Right atrium auricular region (tissue), 2 donors: ENCODE measurements at regions not wholly inside any gene's neighbourhood (a gene's known extent, or its start where the extent isn't known, plus 50 kb on each side); places are given as distances from the start of the nearest gene placed in this dataset.

Experiments used
- DNase-seq: peaks from one replicate; pipeline ENCODE4 v3.0.0-alpha.2; 2019; ENCODE audit warnings: low spot score
- H3K27ac ChIP-seq, 2 donors: fragments of 200-600 bp; sonication (generic); 1 replicate in 1 of 2; 2 replicates in 1 of 2; pipeline ENCODE4 v1.5.1; 2016 to 2019
- H3K27me3 ChIP-seq, 2 donors: fragments of 200-600 bp; sonication (generic); one replicate each; pipeline versions ENCODE4 v1.5.1 to v1.6.0; 2017 to 2019
- H3K36me3 ChIP-seq: fragments of 200-600 bp; sonication (generic); one replicate; pipeline ENCODE4 v1.5.1; 2016
- H3K4me1 ChIP-seq, 2 donors: fragments of 200-600 bp; sonication (generic); one replicate each; pipeline versions ENCODE4 v1.5.1 to v1.6.0; 2017 to 2019
- H3K4me3 ChIP-seq, 2 donors: fragments of 200-600 bp; sonication (generic); 1 replicate in 1 of 2; 2 replicates in 1 of 2; pipeline ENCODE4 v1.5.1; 2017 to 2019; ENCODE audit warnings: mild to moderate bottlenecking in 1 of 2, moderate library complexity in 1 of 2
- H3K9me3 ChIP-seq, 2 donors: fragments of 200-600 bp; sonication (generic); one replicate each; pipeline ENCODE4 v1.5.1; 2019
- CTCF ChIP-seq, 2 donors: fragments of 200-600 bp; sonication (generic); IDR thresholded peaks; one replicate each; pipeline ENCODE4 v1.5.1; 2019; ENCODE audit warnings: antibody characterized with exemption in 2 of 2

GRCh38 chr6:25032934-25033333 is 97.2 kb upstream of the RIPOR2 start:
- Histone ChIP-seq H3K36me3 (no peaks in the 10 kb centered on the region), H3K27me3 (no peaks in the 10 kb centered on the region), H3K27ac (no peak overlapping the region), H3K4me3 (no peak overlapping the region), H3K9me3 (no peaks in the 10 kb centered on the region), H3K4me1 (peaks cover 0 to 6% of the 10 kb centered on the region in 2 donors)
- TF ChIP-seq CTCF (IDR thresholded peaks at IDR 0.05) = no peak
- DNase-seq = no peak

- H3K4me3 ChIP-seq = peak overlapping the region; percentile 0 to 3
Observed at GRCh38 chr6:25034431-25034921, 98.7 kb upstream of the RIPOR2 start.

GRCh38 chr6:25035174-25035511 is 99.4 kb upstream of the RIPOR2 start:
- no peak overlapping the region for H3K4me3 ChIP-seq
- no peaks in the 10 kb centered on the region for H3K36me3 ChIP-seq
- DNase-seq = no peak
- H3K9me3 ChIP-seq = no peaks in the 10 kb centered on the region
- H3K4me1 ChIP-seq = peaks cover 0 to 6% of the 10 kb centered on the region in 2 donors
- no peak overlapping the region for H3K27ac ChIP-seq
- TF ChIP-seq CTCF (IDR thresholded peaks at IDR 0.05) = no peak
- H3K27me3 ChIP-seq = no peaks in the 10 kb centered on the region

More at GRCh38 chr6:25034431-25034921, 98.7 kb upstream of the RIPOR2 start:
- H3K27ac ChIP-seq = no peak overlapping the region
- H3K27me3 ChIP-seq = no peaks in the 10 kb centered on the region
- H3K9me3 ChIP-seq = no peaks in the 10 kb centered on the region
- H3K36me3 ChIP-seq = no peaks in the 10 kb centered on the region
- no peak for TF ChIP-seq CTCF (IDR thresholded peaks at IDR 0.05)
- no peak for DNase-seq
- peaks cover 0 to 6% of the 10 kb centered on the region in 2 donors for H3K4me1 ChIP-seq

GRCh38 chr6:25035512-25036435 is 100.0 kb upstream of the RIPOR2 start:
- H3K4me1 ChIP-seq = peaks cover 0 to 6% of the 10 kb centered on the region in 2 donors
- TF ChIP-seq CTCF (IDR thresholded peaks at IDR 0.05) = no peak
- H3K27ac ChIP-seq = no peak overlapping the region
- no peaks in the 10 kb centered on the region for H3K9me3 ChIP-seq
- no peak for DNase-seq
- no peak overlapping the region for H3K4me3 ChIP-seq
- no peaks in the 10 kb centered on the region for H3K36me3 ChIP-seq
- no peaks in the 10 kb centered on the region for H3K27me3 ChIP-seq

- no peaks in the 10 kb centered on the region for H3K27me3 ChIP-seq
- no peak overlapping the region for H3K27ac ChIP-seq
- no peaks in the 10 kb centered on the region for H3K36me3 ChIP-seq
- H3K4me3 ChIP-seq = no peak overlapping the region
- peaks cover 0 to 6% of the 10 kb centered on the region in 2 donors for H3K4me1 ChIP-seq
- H3K9me3 ChIP-seq = no peaks in the 10 kb centered on the region
- no peak for TF ChIP-seq CTCF (IDR thresholded peaks at IDR 0.05)
- DNase-seq = no peak
Observed at GRCh38 chr6:25036461-25036860, 100.7 kb upstream of the RIPOR2 start.
